ENCODE measurements at regions not wholly inside any gene's neighbourhood (a gene's known extent, or its start where the extent isn't known, plus 50 kb on each side); places are given as distances from the start of the nearest gene placed in this dataset.

DNA sequence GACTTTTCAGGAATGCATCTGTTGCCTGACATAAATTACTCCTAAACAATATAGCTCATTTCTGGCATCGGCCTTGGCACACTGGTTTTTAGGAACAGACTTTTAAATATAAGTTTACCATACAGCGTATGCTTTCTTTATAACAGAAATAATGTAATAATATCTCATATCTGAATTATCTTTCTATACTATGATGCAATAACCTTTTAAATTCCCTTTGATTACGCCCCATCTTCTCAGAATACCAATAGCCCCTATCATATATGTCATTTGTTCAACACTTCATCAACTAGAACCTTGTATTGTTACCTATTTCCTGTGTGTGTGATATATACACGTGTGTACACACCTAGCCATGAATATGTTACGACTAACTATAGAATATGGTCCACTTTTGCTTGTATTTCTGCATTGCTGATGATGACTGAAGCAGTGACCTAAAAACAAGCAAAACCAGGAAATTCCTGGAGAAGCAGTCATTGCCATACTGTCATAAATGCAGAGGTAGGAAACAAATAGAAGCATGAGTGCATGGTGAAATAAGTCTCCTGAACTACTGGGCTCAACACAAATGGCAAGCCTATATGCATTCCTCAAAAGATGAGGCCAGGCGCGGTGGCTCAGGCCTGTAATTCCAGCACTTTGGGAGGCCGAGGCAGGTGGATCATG, 618.4 kb upstream of the NRP1 start:
- DNase-seq (ENCODE audit: low read depth in 4 of 6, low spot score in 6 of 6): no peak
- no peaks in the 10 kb centered on the region for H3K4me1 ChIP-seq (ENCODE audit: control insufficient read depth, insufficient read depth, low read length)
- WGBS (ENCODE audit: insufficient coverage): 100% methylated on average over 1 of the region's 8 CpGs
- H3K36me3 ChIP-seq (ENCODE audit: control insufficient read depth, insufficient read depth, low read length): no peaks in the 10 kb centered on the region
- no peak overlapping the region for H3K4me3 ChIP-seq (ENCODE audit: low read depth, low read length)
- no peaks in the 10 kb centered on the region for H3K9me3 ChIP-seq (ENCODE audit: control insufficient read depth, insufficient read depth, low read length)
- no peak overlapping the region for H3K27ac ChIP-seq (ENCODE audit: low read depth, low read length)
- H3K27me3 ChIP-seq (ENCODE audit: control insufficient read depth, insufficient read depth, low read length): no peaks in the 10 kb centered on the region

GRCh38 chr10:33950206-33950605, 615.7 kb upstream of the NRP1 start:
- Histone ChIP-seq H3K4me1 (ENCODE audit: control insufficient read depth, insufficient read depth, low read length) (no peaks in the 10 kb centered on the region), H3K27me3 (ENCODE audit: control insufficient read depth, insufficient read depth, low read length) (no peaks in the 10 kb centered on the region), H3K4me3 (ENCODE audit: low read depth, low read length) (no peak overlapping the region), H3K27ac (ENCODE audit: low read depth, low read length) (no peak overlapping the region), H3K36me3 (ENCODE audit: control insufficient read depth, insufficient read depth, low read length) (no peaks in the 10 kb centered on the region), H3K9me3 (ENCODE audit: control insufficient read depth, insufficient read depth, low read length) (no peaks in the 10 kb centered on the region)
- 91% methylated on average over 1 of the region's 1 CpG for WGBS (ENCODE audit: insufficient coverage)
- no peak for DNase-seq (ENCODE audit: low read depth in 4 of 6, low spot score in 6 of 6)

DNA sequence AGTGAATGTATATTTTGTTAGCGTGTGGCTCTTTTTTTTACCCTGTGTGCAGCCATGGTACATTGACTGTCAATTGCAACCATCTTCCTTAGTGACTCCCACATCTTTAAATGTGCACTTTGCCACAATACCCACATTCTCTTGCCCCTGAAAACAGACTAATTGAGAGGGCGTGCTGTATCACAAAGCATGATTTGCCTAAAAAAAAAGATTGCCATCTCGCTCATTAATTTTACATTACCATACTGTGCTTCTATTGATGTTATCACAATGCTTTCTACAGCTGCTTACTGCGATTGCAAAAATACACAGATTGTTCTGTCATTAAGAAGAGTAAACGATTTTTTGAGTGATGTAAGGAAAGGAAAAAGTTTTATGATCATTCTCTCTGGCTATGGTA, 613.1 kb upstream of the NRP1 start:
- WGBS (ENCODE audit: insufficient coverage): 50% methylated on average over 1 of the region's 5 CpGs
- DNase-seq (ENCODE audit: low read depth in 4 of 6, low spot score in 6 of 6): peak in 1 of 6 donors; percentile 26
- no peak overlapping the region for H3K27ac ChIP-seq (ENCODE audit: low read depth, low read length)

DNA sequence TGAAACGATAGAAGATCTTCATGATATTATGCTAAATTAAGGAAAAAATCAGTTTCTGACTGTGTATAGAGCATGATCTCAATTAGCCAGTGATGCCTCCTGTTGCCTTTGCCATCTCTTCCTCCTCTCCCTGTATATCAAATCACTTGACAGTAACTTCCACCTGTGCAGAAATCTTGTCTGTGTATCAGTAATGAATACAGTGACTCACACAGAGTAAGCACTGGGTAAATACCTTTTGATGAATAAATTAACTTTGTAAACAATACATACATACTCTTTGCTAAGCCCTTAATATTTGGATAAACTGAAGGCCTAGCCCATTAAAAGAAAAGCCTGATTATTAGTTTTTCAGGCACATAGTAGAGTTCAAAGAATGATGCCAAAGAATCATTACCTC, 610.6 kb upstream of the NRP1 start:
- Histone ChIP-seq H3K27me3 (ENCODE audit: control insufficient read depth, insufficient read depth, low read length) (no peaks in the 10 kb centered on the region), H3K4me1 (ENCODE audit: control insufficient read depth, insufficient read depth, low read length) (no peaks in the 10 kb centered on the region), H3K9me3 (ENCODE audit: control insufficient read depth, insufficient read depth, low read length) (no peaks in the 10 kb centered on the region), H3K36me3 (ENCODE audit: control insufficient read depth, insufficient read depth, low read length) (no peaks in the 10 kb centered on the region), H3K27ac (ENCODE audit: low read depth, low read length) (no peak overlapping the region), H3K4me3 (ENCODE audit: low read depth, low read length) (no peak overlapping the region)
- DNase-seq (ENCODE audit: low read depth in 4 of 6, low spot score in 6 of 6): no peak
- no CpG with 5 or more reads among the region's 1 CpG for WGBS (ENCODE audit: insufficient coverage)

More for the DNA sequence above, 613.1 kb upstream of the NRP1 start:
- no peaks in the 10 kb centered on the region for H3K36me3 ChIP-seq (ENCODE audit: control insufficient read depth, insufficient read depth, low read length)
- H3K4me1 ChIP-seq (ENCODE audit: control insufficient read depth, insufficient read depth, low read length): no peaks in the 10 kb centered on the region
- H3K4me3 ChIP-seq (ENCODE audit: low read depth, low read length): no peak overlapping the region
- no peaks in the 10 kb centered on the region for H3K9me3 ChIP-seq (ENCODE audit: control insufficient read depth, insufficient read depth, low read length)
- H3K27me3 ChIP-seq (ENCODE audit: control insufficient read depth, insufficient read depth, low read length): no peaks in the 10 kb centered on the region

GRCh38 chr10:33942508-33942907, 608.0 kb upstream of the NRP1 start:
- H3K36me3 ChIP-seq (ENCODE audit: control insufficient read depth, insufficient read depth, low read length): no peaks in the 10 kb centered on the region
- H3K27me3 ChIP-seq (ENCODE audit: control insufficient read depth, insufficient read depth, low read length): no peaks in the 10 kb centered on the region
- no peak for DNase-seq (ENCODE audit: low read depth in 4 of 6, low spot score in 6 of 6)
- no peaks in the 10 kb centered on the region for H3K4me1 ChIP-seq (ENCODE audit: control insufficient read depth, insufficient read depth, low read length)
- no peak overlapping the region for H3K27ac ChIP-seq (ENCODE audit: low read depth, low read length)
- 90% methylated on average over 2 of the region's 6 CpGs for WGBS (ENCODE audit: insufficient coverage)
- no peaks in the 10 kb centered on the region for H3K9me3 ChIP-seq (ENCODE audit: control insufficient read depth, insufficient read depth, low read length)
- H3K4me3 ChIP-seq (ENCODE audit: low read depth, low read length): no peak overlapping the region

DNA sequence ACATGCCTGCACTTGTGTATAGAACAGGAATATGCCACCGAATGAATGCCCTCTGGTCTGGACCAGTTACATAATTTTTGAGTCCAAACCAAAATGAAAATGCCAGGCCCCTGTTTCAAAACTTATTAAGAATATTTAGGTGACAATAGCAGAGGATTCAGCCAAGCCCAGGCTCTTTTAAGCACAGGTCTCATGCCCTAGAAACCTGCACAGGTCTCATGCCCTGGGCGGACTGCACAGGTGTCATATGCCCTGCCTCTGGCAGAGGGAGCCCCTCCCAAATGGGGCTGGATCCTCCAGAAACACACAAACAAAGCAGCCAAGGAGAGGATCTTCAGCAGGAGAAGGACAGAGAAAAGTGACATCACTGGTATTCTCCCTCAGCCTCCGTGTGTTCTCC, 605.4 kb upstream of the NRP1 start:
- WGBS (ENCODE audit: insufficient coverage): 75% methylated on average over 2 of the region's 3 CpGs
- Histone ChIP-seq H3K27ac (ENCODE audit: low read depth, low read length) (no peak overlapping the region), H3K27me3 (ENCODE audit: control insufficient read depth, insufficient read depth, low read length) (no peaks in the 10 kb centered on the region), H3K4me1 (ENCODE audit: control insufficient read depth, insufficient read depth, low read length) (no peaks in the 10 kb centered on the region), H3K36me3 (ENCODE audit: control insufficient read depth, insufficient read depth, low read length) (no peaks in the 10 kb centered on the region), H3K4me3 (ENCODE audit: low read depth, low read length) (no peak overlapping the region), H3K9me3 (ENCODE audit: control insufficient read depth, insufficient read depth, low read length) (no peaks in the 10 kb centered on the region)
- DNase-seq (ENCODE audit: low read depth in 4 of 6, low spot score in 6 of 6): no peak

DNA sequence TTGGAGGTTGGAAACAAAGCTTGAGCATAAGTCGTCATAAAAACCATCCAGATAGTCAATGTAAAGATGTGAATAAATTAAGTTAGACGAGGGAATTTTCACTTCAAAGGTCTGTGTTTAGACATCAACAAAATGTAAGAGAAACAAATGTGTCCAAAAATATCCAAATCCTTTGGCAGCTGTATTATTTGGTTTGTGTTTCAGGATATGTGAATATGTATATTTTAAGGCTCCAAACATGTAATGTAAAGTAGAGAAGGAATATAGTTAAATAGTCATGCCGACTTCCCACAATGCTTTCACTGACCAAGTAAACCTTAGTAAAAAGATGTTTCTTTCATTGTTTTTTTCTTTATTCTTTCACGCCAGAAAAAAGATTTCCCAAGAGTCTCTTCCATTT, 604.9 kb upstream of the NRP1 start:
- Histone ChIP-seq H3K4me3 (ENCODE audit: low read depth, low read length) (no peak overlapping the region), H3K9me3 (ENCODE audit: control insufficient read depth, insufficient read depth, low read length) (no peaks in the 10 kb centered on the region), H3K4me1 (ENCODE audit: control insufficient read depth, insufficient read depth, low read length) (no peaks in the 10 kb centered on the region), H3K36me3 (ENCODE audit: control insufficient read depth, insufficient read depth, low read length) (no peaks in the 10 kb centered on the region), H3K27ac (ENCODE audit: low read depth, low read length) (no peak overlapping the region), H3K27me3 (ENCODE audit: control insufficient read depth, insufficient read depth, low read length) (no peaks in the 10 kb centered on the region)
- WGBS (ENCODE audit: insufficient coverage): no CpG with 5 or more reads among the region's 4 CpGs
- peak in 1 of 6 donors; percentile 56 for DNase-seq (ENCODE audit: low read depth in 4 of 6, low spot score in 6 of 6)

GRCh38 chr10:33938001-33938400, 603.5 kb upstream of the NRP1 start:
- H3K4me3 ChIP-seq (ENCODE audit: low read depth, low read length): no peak overlapping the region
- no peaks in the 10 kb centered on the region for H3K4me1 ChIP-seq (ENCODE audit: control insufficient read depth, insufficient read depth, low read length)
- H3K9me3 ChIP-seq (ENCODE audit: control insufficient read depth, insufficient read depth, low read length): no peaks in the 10 kb centered on the region
- no peaks in the 10 kb centered on the region for H3K27me3 ChIP-seq (ENCODE audit: control insufficient read depth, insufficient read depth, low read length)
- no peaks in the 10 kb centered on the region for H3K36me3 ChIP-seq (ENCODE audit: control insufficient read depth, insufficient read depth, low read length)
- WGBS (ENCODE audit: insufficient coverage): 100% methylated on average over 1 of the region's 3 CpGs
- no peak overlapping the region for H3K27ac ChIP-seq (ENCODE audit: low read depth, low read length)
- peak in 3 of 6 donors; percentile 20 to 82 (median 82) for DNase-seq (ENCODE audit: low read depth in 4 of 6, low spot score in 6 of 6)

GRCh38 chr10:33937036-33937730, 602.7 kb upstream of the NRP1 start:
- Histone ChIP-seq H3K4me3 (ENCODE audit: low read depth, low read length) (no peak overlapping the region), H3K9me3 (ENCODE audit: control insufficient read depth, insufficient read depth, low read length) (no peaks in the 10 kb centered on the region), H3K27ac (ENCODE audit: low read depth, low read length) (no peak overlapping the region), H3K4me1 (ENCODE audit: control insufficient read depth, insufficient read depth, low read length) (no peaks in the 10 kb centered on the region), H3K36me3 (ENCODE audit: control insufficient read depth, insufficient read depth, low read length) (no peaks in the 10 kb centered on the region), H3K27me3 (ENCODE audit: control insufficient read depth, insufficient read depth, low read length) (no peaks in the 10 kb centered on the region)
- 69% methylated on average over 10 of the region's 15 CpGs for WGBS (ENCODE audit: insufficient coverage)
- peak in 1 of 6 donors; percentile 23 for DNase-seq (ENCODE audit: low read depth in 4 of 6, low spot score in 6 of 6)

DNA sequence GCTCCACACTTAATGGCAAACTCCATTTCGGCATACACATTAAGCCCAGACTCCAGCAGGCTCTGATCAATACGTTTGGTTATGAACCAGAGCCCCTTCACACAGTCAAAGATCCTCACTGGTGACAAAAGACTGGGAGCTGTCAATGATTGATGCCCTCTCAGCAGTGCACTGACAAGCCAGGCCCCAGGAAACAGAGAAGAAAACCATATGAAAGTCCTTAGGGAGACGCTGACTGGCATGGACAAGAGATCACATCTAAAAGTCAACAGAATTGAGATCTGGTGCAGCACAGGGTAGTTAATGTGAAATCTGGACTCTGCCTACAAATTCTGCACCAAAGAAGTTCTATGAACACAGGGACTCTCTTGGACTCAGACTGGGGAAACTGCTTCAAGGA, 600.9 kb upstream of the NRP1 start:
- Histone ChIP-seq H3K4me3 (ENCODE audit: low read depth, low read length) (no peak overlapping the region), H3K36me3 (ENCODE audit: control insufficient read depth, insufficient read depth, low read length) (no peaks in the 10 kb centered on the region), H3K27me3 (ENCODE audit: control insufficient read depth, insufficient read depth, low read length) (no peaks in the 10 kb centered on the region), H3K27ac (ENCODE audit: low read depth, low read length) (no peak overlapping the region), H3K9me3 (ENCODE audit: control insufficient read depth, insufficient read depth, low read length) (no peaks in the 10 kb centered on the region), H3K4me1 (ENCODE audit: control insufficient read depth, insufficient read depth, low read length) (no peaks in the 10 kb centered on the region)
- 56% methylated on average over 3 of the region's 3 CpGs for WGBS (ENCODE audit: insufficient coverage)
- DNase-seq (ENCODE audit: low read depth in 4 of 6, low spot score in 6 of 6): no peak
